Stimulated activated CD4-positive, alpha-beta T cell treated with anti-CD3 and anti-CD28 coated beads, TNF-alpha, amount 100 ng/mL, for 24 hours (primary cell): ENCODE measurements at regions not wholly inside any gene's neighbourhood (a gene's known extent, or its start where the extent isn't known, plus 50 kb on each side); places are given as distances from the start of the nearest gene placed in this dataset.
"Not testable (repeated sequence)": the region's sequence is repeated elsewhere in the genome, so short reads cannot be mapped to it uniquely, and the experiment has no call there.

Source experiments
- DNase-seq, 3 experiments: peaks; one replicate each; pipeline ENCODE4 v3.0.0-alpha.2; 2020; ENCODE audit warnings: low read depth in 3 of 3

DNA sequence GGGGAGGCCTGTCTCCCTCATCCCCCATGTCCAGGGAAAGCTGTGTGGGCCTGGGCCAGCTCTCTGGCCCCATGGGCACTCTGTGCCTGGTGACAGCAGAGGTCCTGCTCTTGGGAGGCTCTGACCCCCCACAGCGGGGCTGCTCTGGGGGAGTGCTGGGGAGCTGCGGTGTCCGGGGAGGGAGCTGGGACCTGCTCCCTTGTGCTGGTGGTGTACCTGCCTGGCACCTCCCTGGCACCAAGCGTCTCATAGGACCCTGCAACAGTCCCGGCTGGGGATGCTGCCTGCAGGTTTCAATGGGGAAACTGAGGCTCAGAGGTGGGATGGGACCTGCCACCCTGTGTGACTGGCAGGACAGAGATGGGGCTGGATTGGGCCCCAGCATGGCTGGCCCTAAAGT is 111.3 kb downstream of the KIF26A start:
- no peak for DNase-seq

DNA sequence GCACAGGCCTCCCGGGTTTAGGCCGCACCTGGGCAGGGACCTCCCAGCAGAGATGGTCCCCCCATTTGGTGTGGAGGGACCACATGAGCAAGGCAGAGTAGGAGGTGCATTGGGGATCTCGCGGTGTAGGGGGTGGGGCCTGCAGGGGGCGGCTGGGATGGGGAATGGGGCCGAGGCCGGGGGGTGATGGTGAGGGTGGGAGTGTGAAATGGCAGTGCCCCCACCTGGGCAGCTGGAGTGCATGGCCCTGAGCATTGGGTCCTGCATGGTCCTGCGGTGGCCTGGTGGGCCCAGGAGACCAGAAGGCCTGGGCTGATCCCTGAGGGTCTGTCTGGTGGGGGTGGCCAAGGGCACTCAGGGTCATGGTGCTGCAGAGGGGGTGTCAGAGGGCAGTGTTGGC is 111.8 kb downstream of the KIF26A start:
- no peak for DNase-seq

DNA sequence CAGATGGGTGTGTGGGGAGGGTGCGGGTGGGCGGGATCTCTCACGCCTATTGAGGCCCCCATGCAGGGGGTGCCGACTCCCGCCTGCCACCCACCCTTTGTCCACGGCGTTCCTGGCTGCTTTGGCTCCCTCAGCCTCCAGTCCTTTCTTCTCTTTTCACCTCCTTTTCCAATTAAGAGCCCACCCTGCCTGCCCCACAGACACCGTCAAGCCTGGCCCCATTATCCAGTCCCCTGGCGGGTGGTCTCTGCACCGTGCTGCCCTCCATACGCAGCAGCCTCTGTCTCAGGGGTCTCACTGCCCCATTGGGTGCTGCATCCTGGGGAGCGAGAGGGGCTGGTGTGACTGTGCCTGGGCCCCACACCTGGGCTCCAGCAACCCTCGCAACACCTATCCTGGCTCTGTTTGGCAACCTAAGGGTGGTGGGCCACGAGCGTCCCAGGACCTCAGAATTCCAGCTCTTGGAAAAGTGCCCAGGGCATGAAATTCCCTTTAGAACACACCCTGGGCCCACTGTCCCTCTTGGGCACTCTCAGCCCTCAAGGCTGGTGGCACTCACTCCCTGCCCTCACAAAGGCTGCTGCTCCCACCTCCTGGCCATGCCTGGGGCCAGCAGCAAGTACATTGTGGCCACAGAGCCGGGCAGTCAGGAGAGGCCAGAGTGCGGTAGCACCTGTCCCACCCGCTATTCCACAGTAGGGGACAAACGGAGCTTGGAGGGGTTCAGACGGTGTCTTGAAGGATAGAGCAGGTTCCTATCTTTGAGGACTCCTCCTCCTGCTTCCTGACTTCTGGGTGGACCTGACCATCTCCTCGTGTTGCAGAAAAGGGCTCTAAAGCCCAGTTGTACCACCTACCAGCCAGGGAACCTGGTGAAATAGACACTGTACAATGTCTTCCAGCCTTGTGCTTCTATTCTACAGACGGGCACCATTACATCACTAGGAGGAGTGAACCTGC is 114.1 kb downstream of the KIF26A start:
- DNase-seq, result no peak

- DNase-seq, result no peak
Measured at GRCh38 chr14:104253223-104253822, 114.9 kb downstream of the KIF26A start.

- DNase-seq, result no peak
Measured at GRCh38 chr14:104253901-104254353, 115.5 kb downstream of the KIF26A start.

GRCh38 chr14:104254735-104255400 is 116.5 kb downstream of the KIF26A start:
- DNase-seq, result no peak

DNA sequence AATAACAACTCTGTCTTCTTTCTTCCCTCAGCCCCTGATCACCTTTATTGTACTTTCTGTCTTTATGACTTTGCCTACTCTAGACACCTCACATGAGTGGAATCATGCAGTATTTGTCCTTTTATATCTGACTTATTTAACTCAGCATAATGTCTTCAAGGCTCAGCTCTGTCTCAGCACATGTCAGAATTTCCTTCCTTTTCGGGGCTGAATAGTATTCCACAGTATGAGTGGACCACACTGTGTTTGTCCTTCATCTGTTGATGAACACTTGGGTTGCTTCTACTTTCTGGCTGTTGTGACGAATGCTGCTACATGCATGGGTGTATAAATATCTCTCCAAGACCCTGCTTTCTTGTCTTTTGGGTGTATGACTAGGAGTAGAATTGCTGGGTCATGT is 117.6 kb downstream of the KIF26A start:
- DNase-seq, result no peak

GRCh38 chr14:104262515-104263514 is 124.4 kb downstream of the KIF26A start:
- no peak for DNase-seq

DNA sequence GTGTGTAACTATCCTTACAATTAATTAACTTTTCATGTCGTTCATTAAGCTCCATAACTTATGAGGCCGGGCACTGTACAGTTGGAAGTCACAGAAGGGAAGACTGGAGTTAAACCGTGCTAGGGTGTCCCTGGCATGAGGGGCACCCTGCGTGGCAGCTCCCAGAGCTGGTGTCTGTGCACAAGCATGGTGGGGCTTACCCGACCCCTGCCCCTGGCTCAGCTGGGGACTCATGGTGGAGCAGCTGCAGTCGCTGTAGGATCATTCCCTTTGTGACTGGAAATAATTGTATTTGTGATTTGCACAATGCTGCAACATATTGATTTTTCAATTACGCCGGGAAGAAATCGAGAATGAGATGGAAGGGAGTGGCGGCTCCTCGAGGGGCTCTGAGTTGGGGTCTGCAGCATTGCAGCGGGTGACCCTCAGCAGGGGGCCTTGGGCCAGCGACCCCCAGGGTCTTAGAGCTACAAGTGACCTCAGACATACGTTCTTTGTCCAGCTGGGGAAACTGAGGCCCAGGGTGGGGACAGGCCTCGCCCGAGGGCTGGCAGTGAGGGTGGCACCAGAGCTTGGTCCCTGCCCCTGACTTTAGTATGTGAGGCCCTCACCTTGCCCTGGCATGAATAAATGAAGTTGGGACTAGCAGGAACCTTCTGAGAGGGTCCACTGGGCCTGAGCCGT is 125.4 kb downstream of the KIF26A start:
- no peak for DNase-seq

DNA sequence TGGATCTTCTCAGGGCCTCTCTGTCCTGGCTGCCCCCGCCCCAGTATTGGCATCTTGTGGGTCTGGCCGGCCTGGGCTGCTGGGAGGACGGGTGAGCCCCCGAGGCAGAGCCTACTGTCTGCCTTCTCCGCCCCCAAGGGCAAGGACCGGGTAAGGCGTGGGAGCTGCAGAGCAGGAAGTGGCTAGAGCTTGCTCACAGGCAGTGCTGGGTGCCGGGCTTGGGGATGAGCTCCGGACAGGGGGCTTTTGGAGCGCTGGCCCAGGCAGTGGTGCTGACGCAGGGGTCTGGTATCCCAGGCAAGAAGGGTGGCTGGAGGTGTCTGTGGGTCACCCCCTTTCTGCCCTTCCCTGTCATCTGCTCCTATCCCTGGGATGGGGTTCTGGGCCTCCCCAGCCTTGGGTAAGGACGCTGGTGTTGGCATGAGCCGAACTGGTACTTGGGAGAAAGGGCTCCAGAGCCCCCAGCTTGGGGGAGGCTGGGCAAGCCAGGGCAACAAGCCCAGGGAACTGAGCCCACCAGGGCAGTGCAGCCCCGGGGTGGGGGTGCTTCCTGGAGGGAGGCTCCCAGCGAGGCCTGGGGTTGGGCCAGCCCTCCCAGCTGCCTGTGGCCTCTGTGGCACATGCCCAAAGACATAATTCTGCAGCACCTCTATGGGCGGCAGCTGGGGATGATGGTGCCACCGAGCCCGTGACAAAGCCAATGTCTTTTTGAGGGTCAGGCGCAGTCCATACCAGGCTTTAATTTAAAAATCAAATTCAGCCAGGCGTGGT is 126.3 kb downstream of the KIF26A start:
- no peak for DNase-seq

DNA sequence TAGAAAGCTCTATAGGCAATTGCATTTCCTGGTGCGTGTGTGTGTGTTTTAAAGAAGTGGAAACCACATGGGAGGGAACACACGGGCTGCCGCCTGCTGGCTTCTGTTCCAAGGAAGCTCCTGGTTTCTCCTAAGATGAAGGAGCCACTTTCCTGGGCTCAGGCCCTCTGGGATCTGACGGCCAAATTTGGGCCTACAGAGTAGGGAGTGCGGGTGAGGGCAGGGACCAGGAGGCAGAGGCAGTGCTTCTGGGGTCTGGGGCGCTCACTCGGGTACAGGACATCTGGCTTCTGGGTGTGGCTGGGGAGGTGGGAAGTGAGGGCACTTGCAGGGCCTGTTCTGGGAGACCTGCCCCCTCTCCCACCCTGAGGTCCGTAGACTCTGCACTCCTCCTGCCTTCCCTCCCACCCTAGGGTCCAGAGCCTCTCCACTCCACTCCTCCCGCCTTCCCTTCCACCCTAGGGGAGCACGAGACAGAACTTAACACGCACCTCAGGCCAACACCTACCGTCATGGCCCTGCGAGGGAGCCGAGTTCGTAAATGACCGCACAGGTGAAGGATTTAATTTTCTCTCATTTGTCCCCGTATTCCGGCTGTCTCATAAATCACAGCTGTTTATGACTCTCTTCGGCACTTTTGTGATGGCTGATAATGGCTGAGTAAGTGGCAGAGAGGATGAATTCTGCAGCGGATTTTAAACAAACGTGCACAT is 127.7 kb downstream of the KIF26A start:
- no peak for DNase-seq

- DNase-seq, result no peak
Measured at GRCh38 chr14:104266631-104267575, 128.5 kb downstream of the KIF26A start.

DNA sequence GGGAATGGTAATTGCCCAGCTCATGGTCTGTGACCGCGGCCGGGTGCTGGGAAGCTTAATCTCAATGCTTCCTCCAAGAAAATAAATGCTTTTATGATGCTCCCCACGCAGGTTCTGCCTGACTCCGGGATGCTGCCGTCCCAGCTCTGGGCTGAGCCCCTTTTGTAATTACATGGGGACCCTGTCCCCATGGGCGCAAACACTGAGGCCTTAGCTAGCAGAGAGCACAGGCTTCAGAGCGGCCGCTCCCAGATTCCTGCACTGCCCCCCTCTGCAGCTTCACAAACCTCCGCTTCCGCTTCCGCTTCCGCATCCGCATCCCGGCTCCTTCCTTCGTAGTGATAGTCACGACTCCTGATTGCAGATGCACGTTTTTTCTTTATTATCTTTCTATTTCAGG is 129.5 kb downstream of the KIF26A start:
- no peak for DNase-seq

- no peak for DNase-seq
Measured at GRCh38 chr14:104268295-104268694, 129.9 kb downstream of the KIF26A start.

DNA sequence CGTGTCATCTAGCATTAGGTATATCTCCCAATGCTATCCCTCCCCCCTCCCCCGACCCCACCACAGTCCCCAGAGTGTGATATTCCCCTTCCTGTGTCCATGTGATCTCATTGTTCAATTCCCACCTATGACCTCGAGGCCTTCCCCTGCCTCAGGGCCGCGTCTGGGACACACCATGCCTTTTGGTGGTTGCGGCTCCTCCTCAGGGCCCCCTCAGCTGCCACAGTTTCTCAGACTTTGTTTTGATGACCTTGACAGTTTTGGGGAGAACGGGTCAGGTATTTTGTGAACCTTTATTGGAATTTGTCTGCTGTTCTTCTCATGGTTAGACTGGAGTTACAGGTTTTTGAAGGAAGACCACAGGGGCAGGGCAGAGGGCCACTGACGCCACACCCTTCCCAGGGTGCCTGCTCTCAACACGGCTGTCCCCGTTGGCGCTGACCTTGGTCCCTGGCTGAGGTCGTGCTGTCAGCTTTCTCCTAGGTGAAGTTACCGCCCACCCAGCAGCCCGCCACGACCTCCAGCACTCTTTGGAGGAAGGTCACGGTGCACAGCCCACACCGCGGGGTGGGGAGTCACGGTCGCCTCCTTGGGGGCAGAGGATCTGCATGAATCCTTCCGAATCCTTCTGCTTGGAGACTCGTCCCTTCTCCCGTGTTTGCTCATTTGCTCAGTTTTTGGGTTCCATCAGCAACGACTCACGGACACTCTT is 130.5 kb downstream of the KIF26A start:
- DNase-seq, result no peak

GRCh38 chr14:104269511-104270241 is 131.3 kb downstream of the KIF26A start:
- DNase-seq, result not testable (repeated sequence)

DNA sequence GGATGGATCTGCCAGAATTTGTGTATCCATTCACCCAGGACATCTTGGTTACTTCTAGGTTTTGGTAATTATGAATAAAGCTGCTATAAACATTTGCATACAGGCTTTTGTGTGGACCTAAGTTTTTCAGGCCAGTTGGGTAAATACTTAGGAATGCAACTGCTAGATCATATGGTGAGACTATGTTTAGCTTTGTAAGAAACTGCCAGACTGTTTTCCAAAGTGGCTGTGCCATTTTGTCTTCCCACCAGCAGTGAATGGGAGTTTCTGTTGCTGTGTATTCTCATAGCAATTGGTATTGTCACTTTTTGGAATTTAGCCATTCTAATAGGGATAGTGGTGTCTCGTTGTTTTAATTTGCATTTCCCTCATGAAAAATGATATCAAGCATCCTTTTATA is 133.0 kb downstream of the KIF26A start:
- DNase-seq, result no peak
